Pulmonary artery endothelial cell (primary cell): ENCODE measurements at regions not wholly inside any gene's neighbourhood (a gene's known extent, or its start where the extent isn't known, plus 50 kb on each side); places are given as distances from the start of the nearest gene placed in this dataset.
"Not testable (repeated sequence)": the region's sequence is repeated elsewhere in the genome, so short reads cannot be mapped to it uniquely, and the experiment has no call there.

Experiments
- DNase-seq: peaks from one replicate; pipeline ENCODE4 v3.0.0-alpha.2; 2011; ENCODE audit warnings: low read depth, low spot score

- no peak for DNase-seq
Measured at GRCh38 chr11:23554002-23554401, 693.7 kb upstream of the CCDC179 start.

GRCh38 chr11:23555085-23555484 is 694.8 kb upstream of the CCDC179 start:
- DNase-seq, result no peak

- no peak for DNase-seq
Measured at GRCh38 chr11:23556163-23556750, 696.0 kb upstream of the CCDC179 start.

GRCh38 chr11:23563591-23563990 is 703.3 kb upstream of the CCDC179 start:
- no peak for DNase-seq

GRCh38 chr11:23564370-23564769 is 704.1 kb upstream of the CCDC179 start:
- no peak for DNase-seq

- no peak for DNase-seq
Measured at GRCh38 chr11:23569134-23569533, 708.9 kb upstream of the CCDC179 start.

- no peak for DNase-seq
Measured at GRCh38 chr11:23569547-23569946, 709.3 kb upstream of the CCDC179 start.

- no peak for DNase-seq
Measured at GRCh38 chr11:23570828-23571227, 710.6 kb upstream of the CCDC179 start.

GRCh38 chr11:23573429-23573828 is 713.2 kb upstream of the CCDC179 start:
- DNase-seq, result no peak

GRCh38 chr11:23574149-23574548 is 713.9 kb upstream of the CCDC179 start:
- no peak for DNase-seq

GRCh38 chr11:23577296-23577695 is 717.0 kb upstream of the CCDC179 start:
- DNase-seq, result no peak

- DNase-seq, result no peak
Measured at GRCh38 chr11:23585416-23586104, 725.3 kb upstream of the CCDC179 start.

GRCh38 chr11:23586173-23586572 is 725.9 kb upstream of the CCDC179 start:
- no peak for DNase-seq

- DNase-seq, result no peak
Measured at GRCh38 chr11:23590596-23591308, 730.5 kb upstream of the CCDC179 start.

- no peak for DNase-seq
Measured at GRCh38 chr11:23594755-23595154, 734.5 kb upstream of the CCDC179 start.

GRCh38 chr11:23604966-23605365 is 744.7 kb upstream of the CCDC179 start:
- no peak for DNase-seq

- DNase-seq, result no peak
Measured at GRCh38 chr11:23606191-23606590, 745.9 kb upstream of the CCDC179 start.

GRCh38 chr11:23611726-23612125 is 751.5 kb upstream of the CCDC179 start:
- DNase-seq, result no peak

- no peak for DNase-seq
Measured at GRCh38 chr11:23620617-23621016, 760.3 kb upstream of the CCDC179 start.

GRCh38 chr11:23632293-23632692 is 772.0 kb upstream of the CCDC179 start:
- no peak for DNase-seq

- no peak for DNase-seq
Measured at GRCh38 chr11:23644443-23644842, 784.2 kb upstream of the CCDC179 start.

- not testable (repeated sequence) for DNase-seq
Measured at GRCh38 chr11:23652336-23652735, 792.1 kb upstream of the CCDC179 start.
